Ectodermal cell (in vitro differentiated cells): ENCODE measurements at regions not wholly inside any gene's neighbourhood (a gene's known extent, or its start where the extent isn't known, plus 50 kb on each side); places are given as distances from the start of the nearest gene placed in this dataset.

Source experiments
- H3K27ac ChIP-seq: 2 replicates; pipeline ENCODE4 v1.7.0; 2013; ENCODE audit warnings: mild to moderate bottlenecking, low read depth, low read length; ENCODE audit not compliant: insufficient read depth, poor library complexity, severe bottlenecking
- H3K27me3 ChIP-seq: 2 replicates; pipeline ENCODE4 v1.7.0; 2013; ENCODE audit warnings: mild to moderate bottlenecking, low read length; ENCODE audit not compliant: insufficient read depth, control insufficient read depth, poor library complexity, severe bottlenecking
- H3K36me3 ChIP-seq: one replicate; pipeline ENCODE4 v1.7.0; 2013; ENCODE audit warnings: low read length; ENCODE audit not compliant: control insufficient read depth, insufficient read depth
- H3K4me1 ChIP-seq: one replicate; pipeline ENCODE4 v1.7.0; 2013; ENCODE audit warnings: low read length; ENCODE audit not compliant: control insufficient read depth, insufficient read depth
- H3K4me3 ChIP-seq: 2 replicates; pipeline ENCODE4 v1.7.0; 2013; ENCODE audit warnings: low read depth, low read length, control low read depth; ENCODE audit not compliant: insufficient read depth
- H3K9me3 ChIP-seq: 2 replicates; pipeline ENCODE4 v1.7.0; 2013; ENCODE audit warnings: mild to moderate bottlenecking, low read length, moderate library complexity; ENCODE audit not compliant: control insufficient read depth
- WGBS, 2 experiments: methylation state at CpG; one replicate each; pipeline ENCODE4 v1.1.7; 2013; ENCODE audit warnings: missing lambda C conversion rate in 2 of 2; 5-methylcytosine and 5-hydroxymethylcytosine counted together

DNA sequence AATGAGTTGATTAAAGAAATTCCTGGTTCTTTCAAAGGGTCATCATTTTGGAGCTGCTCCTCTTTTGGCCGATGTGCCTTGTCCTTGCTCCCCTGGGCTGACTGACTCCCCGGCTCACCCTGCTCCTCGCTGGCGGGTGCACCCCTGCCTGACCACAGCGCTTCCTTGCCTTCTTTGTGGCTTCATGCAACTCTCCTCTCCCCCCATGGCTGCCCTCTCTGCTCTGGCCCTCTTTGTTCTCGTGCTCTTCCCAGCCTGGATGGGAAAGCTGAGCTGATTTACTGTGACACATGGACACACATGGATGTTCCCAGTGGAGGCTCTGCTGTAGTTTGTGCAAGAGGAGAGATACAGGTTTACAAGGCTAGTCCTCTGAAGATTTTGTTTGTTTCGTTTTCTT is 234.6 kb downstream of the HAUS1 start:
- no peaks in the 10 kb centered on the region for H3K36me3 ChIP-seq
- WGBS, 2 experiments: 59 to 63% methylated on average over 7 of the region's 7 CpGs
- H3K4me1 ChIP-seq: peaks cover 51% of the 10 kb centered on the region
- peak overlapping the region; percentile 83 for H3K27ac ChIP-seq
- no peak overlapping the region for H3K4me3 ChIP-seq
- H3K27me3 ChIP-seq: no peaks in the 10 kb centered on the region
- no peaks in the 10 kb centered on the region for H3K9me3 ChIP-seq

- Histone ChIP-seq H3K27me3 (no peaks in the 10 kb centered on the region), H3K27ac (no peak overlapping the region), H3K9me3 (no peaks in the 10 kb centered on the region), H3K4me1 (peaks cover 55% of the 10 kb centered on the region), H3K36me3 (no peaks in the 10 kb centered on the region), H3K4me3 (no peak overlapping the region)
- WGBS, 2 experiments: 92 to 93% methylated on average over 7 of the region's 7 CpGs
Observed at GRCh38 chr18:46340716-46341115, 236.5 kb downstream of the HAUS1 start.

GRCh38 chr18:46341986-46342525 is 237.9 kb downstream of the HAUS1 start:
- H3K36me3 ChIP-seq: no peaks in the 10 kb centered on the region
- no peaks in the 10 kb centered on the region for H3K9me3 ChIP-seq
- no peak overlapping the region for H3K27ac ChIP-seq
- 91 to 96% methylated on average over 5 to 6 of the region's 6 CpGs for WGBS, 2 experiments
- H3K27me3 ChIP-seq: no peaks in the 10 kb centered on the region
- no peak overlapping the region for H3K4me3 ChIP-seq
- H3K4me1 ChIP-seq: peaks cover 42% of the 10 kb centered on the region

DNA sequence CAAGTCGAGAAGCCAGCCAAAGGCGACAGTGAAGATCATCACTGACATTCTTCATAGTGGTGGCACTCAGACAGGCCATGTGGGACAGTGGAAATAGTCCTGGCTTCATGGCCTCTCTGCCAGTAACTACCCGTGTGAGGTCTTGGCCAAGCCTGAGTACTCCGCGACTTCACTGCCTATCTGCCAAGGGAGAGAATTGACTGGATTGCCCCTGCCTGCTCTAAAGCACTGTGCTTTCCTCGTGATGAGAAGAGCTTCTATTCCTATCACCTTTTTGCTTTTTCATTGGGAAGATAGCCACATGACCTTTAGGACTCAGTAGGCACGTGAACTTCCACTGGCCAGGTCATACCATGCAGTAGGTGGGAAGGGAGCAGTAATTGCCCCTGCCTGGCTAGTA is 239.3 kb downstream of the HAUS1 start:
- Histone ChIP-seq H3K4me1 (peaks cover 28% of the 10 kb centered on the region), H3K27ac (no peak overlapping the region), H3K9me3 (no peaks in the 10 kb centered on the region), H3K27me3 (no peaks in the 10 kb centered on the region), H3K36me3 (no peaks in the 10 kb centered on the region), H3K4me3 (no peak overlapping the region)
- 91% methylated on average over 7 of the region's 7 CpGs for WGBS, 2 experiments

GRCh38 chr18:46343931-46344372 is 239.8 kb downstream of the HAUS1 start:
- WGBS, 2 experiments: 65 to 66% methylated on average over 9 of the region's 10 CpGs
- H3K27ac ChIP-seq: no peak overlapping the region
- peaks cover 23% of the 10 kb centered on the region for H3K4me1 ChIP-seq
- H3K27me3 ChIP-seq: no peaks in the 10 kb centered on the region
- H3K9me3 ChIP-seq: no peaks in the 10 kb centered on the region
- H3K36me3 ChIP-seq: no peaks in the 10 kb centered on the region
- H3K4me3 ChIP-seq: no peak overlapping the region

- Histone ChIP-seq H3K9me3 (no peaks in the 10 kb centered on the region), H3K27me3 (no peaks in the 10 kb centered on the region), H3K36me3 (no peaks in the 10 kb centered on the region), H3K27ac (no peak overlapping the region), H3K4me3 (no peak overlapping the region), H3K4me1 (peaks cover 19% of the 10 kb centered on the region)
- WGBS, 2 experiments: 86 to 89% methylated on average over 14 of the region's 14 CpGs
Observed at GRCh38 chr18:46344416-46345180, 240.4 kb downstream of the HAUS1 start.

DNA sequence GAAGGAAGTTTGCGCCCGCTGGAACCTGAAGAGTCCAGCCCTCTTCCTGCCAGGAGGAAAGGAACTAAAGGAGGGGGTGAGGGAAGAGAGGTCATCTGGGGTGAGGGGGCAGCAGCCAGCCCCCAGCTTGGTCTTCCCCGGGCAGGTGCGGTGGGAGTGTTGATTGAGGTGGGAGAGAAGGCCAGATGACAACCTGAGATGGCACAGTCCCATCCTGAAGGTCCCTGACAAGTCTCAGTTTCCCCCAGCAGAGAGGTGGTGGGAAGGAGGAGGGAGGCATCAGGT is 240.9 kb downstream of the HAUS1 start:
- Histone ChIP-seq H3K27ac (no peak overlapping the region), H3K36me3 (no peaks in the 10 kb centered on the region), H3K4me3 (no peak overlapping the region), H3K4me1 (peaks cover 14% of the 10 kb centered on the region), H3K27me3 (no peaks in the 10 kb centered on the region), H3K9me3 (no peaks in the 10 kb centered on the region)
- 93 to 97% methylated on average over 4 of the region's 4 CpGs for WGBS, 2 experiments

DNA sequence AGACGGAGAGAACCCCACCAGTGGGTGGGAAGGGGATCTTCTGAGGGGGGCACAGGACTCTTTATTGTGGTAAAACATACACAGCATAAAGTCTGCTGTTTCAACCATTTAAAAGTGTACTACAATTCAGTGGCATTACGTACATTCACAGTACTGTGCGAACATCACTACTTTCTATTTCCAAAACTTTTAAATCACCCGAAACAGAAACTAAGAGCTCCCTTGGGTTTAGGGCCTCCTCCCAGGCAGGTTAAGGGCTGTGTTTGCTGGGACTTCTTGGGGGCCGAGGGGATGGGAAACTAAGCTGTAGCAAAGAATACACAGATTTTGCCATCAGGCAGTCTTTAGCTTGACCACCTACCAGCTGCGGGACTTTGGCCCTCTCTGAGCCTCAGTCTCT is 242.0 kb downstream of the HAUS1 start:
- Histone ChIP-seq H3K4me1 (peaks cover 8% of the 10 kb centered on the region), H3K27ac (no peak overlapping the region), H3K27me3 (no peaks in the 10 kb centered on the region), H3K9me3 (no peaks in the 10 kb centered on the region), H3K4me3 (no peak overlapping the region), H3K36me3 (no peaks in the 10 kb centered on the region)
- 95 to 97% methylated on average over 6 of the region's 6 CpGs for WGBS, 2 experiments

DNA sequence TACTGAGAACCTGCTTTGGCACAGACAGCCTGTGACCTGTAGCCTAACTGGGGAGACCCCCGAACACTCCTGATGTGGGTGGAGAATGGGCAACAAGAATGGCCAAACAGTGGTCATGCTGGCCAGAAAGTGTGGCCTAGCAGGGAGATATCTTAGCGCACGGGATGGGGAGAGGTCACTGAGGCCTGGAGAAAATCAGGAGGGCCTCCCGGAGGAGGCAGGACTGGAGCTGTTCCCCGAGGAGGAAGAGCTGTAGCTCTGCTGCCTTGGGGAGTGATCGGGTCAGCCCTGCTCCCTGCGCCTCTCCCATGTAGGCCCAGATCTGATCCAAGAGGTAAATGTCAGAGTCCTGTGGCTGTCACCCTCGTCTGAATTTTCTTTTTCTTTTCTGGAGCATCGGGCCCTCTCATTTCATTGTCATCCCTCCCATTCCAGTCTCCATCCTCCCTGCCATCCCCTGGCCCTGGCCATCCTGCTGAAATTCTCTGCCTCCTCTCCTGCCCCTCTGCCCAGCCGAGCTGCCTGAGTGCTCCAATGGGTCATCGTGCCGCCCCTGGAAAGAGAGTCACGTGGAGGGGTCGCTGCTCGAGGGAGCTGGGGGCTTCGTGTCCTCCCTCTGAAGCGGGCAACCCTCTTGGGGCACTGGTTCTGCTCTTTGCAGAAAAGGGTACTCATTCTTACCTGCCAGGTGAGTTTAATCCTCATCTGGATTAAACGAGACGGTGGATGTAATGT is 242.9 kb downstream of the HAUS1 start:
- no peaks in the 10 kb centered on the region for H3K27me3 ChIP-seq
- H3K36me3 ChIP-seq: no peaks in the 10 kb centered on the region
- no peaks in the 10 kb centered on the region for H3K9me3 ChIP-seq
- WGBS, 2 experiments: 93 to 95% methylated on average over 19 of the region's 19 CpGs
- H3K4me3 ChIP-seq: no peak overlapping the region
- no peak overlapping the region for H3K27ac ChIP-seq
- H3K4me1 ChIP-seq: peaks cover 8% of the 10 kb centered on the region

DNA sequence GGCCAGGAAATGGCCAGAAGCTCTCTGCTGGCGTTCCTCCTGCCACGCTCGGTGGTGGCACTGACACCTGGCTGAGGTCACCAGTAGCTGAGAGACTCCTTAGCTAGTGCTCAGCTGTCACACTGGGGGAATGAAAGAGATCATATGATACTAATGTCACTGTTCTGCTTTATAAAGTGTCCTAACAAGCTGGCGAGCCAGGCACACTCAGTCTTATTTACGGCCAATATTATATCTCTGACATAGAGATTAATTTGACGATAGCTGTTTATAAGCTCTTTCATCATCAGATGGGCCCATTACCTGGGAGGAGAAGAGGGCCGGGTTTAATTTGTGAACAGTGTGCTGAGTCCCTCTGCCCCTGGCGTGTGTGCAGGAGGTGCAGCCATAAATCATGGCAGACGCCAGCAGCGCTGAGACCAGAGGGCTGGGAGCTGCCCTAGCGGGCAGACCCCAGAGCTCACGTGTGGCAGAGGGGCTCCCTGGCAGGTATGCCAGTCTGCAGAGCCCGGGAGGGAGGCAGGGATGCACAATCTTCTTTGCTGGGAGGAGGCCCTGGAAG is 246.5 kb downstream of the HAUS1 start:
- 81 to 83% methylated on average over 13 of the region's 13 CpGs for WGBS, 2 experiments
- Histone ChIP-seq H3K9me3 (no peaks in the 10 kb centered on the region), H3K4me1 (no peaks in the 10 kb centered on the region), H3K36me3 (no peaks in the 10 kb centered on the region), H3K27me3 (no peaks in the 10 kb centered on the region), H3K4me3 (no peak overlapping the region), H3K27ac (no peak overlapping the region)
